ENCODE measurements at regions not wholly inside any gene's neighbourhood (a gene's known extent, or its start where the extent isn't known, plus 50 kb on each side); places are given as distances from the start of the nearest gene placed in this dataset.

- no peak for TF ChIP-seq EZH2phosphoT487 (conservative IDR thresholded peaks at IDR 0.05; ENCODE audit: low read length)
- no peak for TF ChIP-seq CTCF (IDR thresholded peaks at IDR 0.05; ENCODE audit: insufficient read depth, low read length, poor library complexity, severe bottlenecking)
Observed at GRCh38 chr17:72363089-72363610, 242.3 kb downstream of the SOX9 start.
